SK-N-MC (cell line): ENCODE measurements at regions not wholly inside any gene's neighbourhood (a gene's known extent, or its start where the extent isn't known, plus 50 kb on each side); places are given as distances from the start of the nearest gene placed in this dataset.

Experiments
- DNase-seq: peaks from one replicate; pipeline ENCODE4 v3.0.0-alpha.2; 2011; ENCODE audit warnings: low read depth, low spot score
- H3K27ac ChIP-seq: fragments of 200-600 bp; sonication (generic); 2 replicates; pipeline ENCODE4 v1.5.1; 2016; ENCODE audit warnings: mixed run types
- H3K36me3 ChIP-seq: fragments of 200-600 bp; sonication (generic); 2 replicates; pipeline ENCODE4 v1.6.1; 2017; ENCODE audit warnings: antibody characterized with exemption, low read length, mixed read lengths; ENCODE audit not compliant: insufficient read depth
- H3K4me3 ChIP-seq: fragments of 200-600 bp; sonication (generic); 2 replicates; pipeline ENCODE4 v1.5.1; 2016
- H3K9ac ChIP-seq: fragments of 200-600 bp; sonication (generic); 2 replicates; pipeline ENCODE4 v1.8.0; 2017; ENCODE audit warnings: mixed run types, mixed read lengths; ENCODE audit not compliant: insufficient read length
- H3K9me3 ChIP-seq: fragments of 200-600 bp; sonication (generic); 2 replicates; pipeline ENCODE4 v1.6.1; 2017; ENCODE audit warnings: low read depth, mild to moderate bottlenecking, antibody characterized with exemption, low read length, moderate library complexity, mixed read lengths
- EZH2 ChIP-seq: fragments of 200-600 bp; sonication (generic); IDR thresholded peaks from one replicate; pipeline ENCODE4 v1.6.1; 2017; ENCODE audit warnings: antibody characterized with exemption
- FOXP2 ChIP-seq: optimal IDR thresholded peaks from 2 replicates; pipeline ENCODE3; 2011; ENCODE audit warnings: mild to moderate bottlenecking, moderate library complexity; ENCODE audit not compliant: insufficient read depth; ENCODE audit errors: extremely low read length, control extremely low read depth
- POLR2AphosphoS5 ChIP-seq: IDR thresholded peaks from 2 replicates; pipeline ENCODE4 v1.6.1; 2012; ENCODE audit warnings: mild to moderate bottlenecking, low read depth, low read length, borderline replicate concordance

- TF ChIP-seq FOXP2 (no peak), POLR2AphosphoS5 (no peak), EZH2 (no peak)
- Histone ChIP-seq H3K9ac (no peak overlapping the region), H3K9me3 (no peaks in the 10 kb centered on the region), H3K4me3 (no peak overlapping the region), H3K36me3 (no peaks in the 10 kb centered on the region), H3K27ac (no peak overlapping the region)
- no peak for DNase-seq
These were observed 274.9 kb upstream of the ZFHX3 start for GRCh38 chr16:73322856-73323255.

GRCh38 chr16:73321853-73322252, 273.9 kb upstream of the ZFHX3 start:
- H3K9ac ChIP-seq, result no peak overlapping the region
- no peak overlapping the region for H3K4me3 ChIP-seq
- DNase-seq, result no peak
- no peak for TF ChIP-seq POLR2AphosphoS5
- TF ChIP-seq EZH2, result no peak
- no peak for TF ChIP-seq FOXP2
- no peak overlapping the region for H3K27ac ChIP-seq
- no peaks in the 10 kb centered on the region for H3K36me3 ChIP-seq
- H3K9me3 ChIP-seq, result no peaks in the 10 kb centered on the region

DNA sequence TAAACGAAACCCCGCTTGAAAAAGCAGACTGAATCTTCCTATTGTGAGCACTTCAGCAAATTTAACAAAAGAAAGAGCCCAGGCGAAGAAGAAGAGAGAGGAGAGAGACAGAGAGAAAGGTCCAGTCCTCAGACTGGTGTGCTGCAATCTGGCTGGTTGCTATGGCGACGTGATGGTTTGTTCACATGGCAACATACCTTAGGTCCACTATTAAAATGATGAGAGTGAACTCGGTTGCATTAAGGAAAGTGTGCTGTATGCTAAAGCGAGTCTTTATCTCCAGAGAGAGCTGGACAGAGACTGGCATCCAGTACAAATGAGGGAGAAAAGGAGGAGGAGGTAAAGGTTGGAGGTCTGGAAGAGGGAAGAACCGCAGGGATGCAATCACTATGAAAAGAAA, 271.8 kb upstream of the ZFHX3 start:
- DNase-seq, result no peak
- Histone ChIP-seq H3K4me3 (no peak overlapping the region), H3K9me3 (no peaks in the 10 kb centered on the region), H3K27ac (no peak overlapping the region), H3K9ac (no peak overlapping the region), H3K36me3 (no peaks in the 10 kb centered on the region)
- TF ChIP-seq EZH2 (no peak), FOXP2 (no peak), POLR2AphosphoS5 (no peak)

GRCh38 chr16:73319261-73319660, 271.3 kb upstream of the ZFHX3 start:
- H3K9me3 ChIP-seq, result no peaks in the 10 kb centered on the region
- H3K4me3 ChIP-seq, result no peak overlapping the region
- no peak overlapping the region for H3K9ac ChIP-seq
- no peak for TF ChIP-seq POLR2AphosphoS5
- TF ChIP-seq EZH2, result no peak
- no peak for TF ChIP-seq FOXP2
- H3K27ac ChIP-seq, result no peak overlapping the region
- H3K36me3 ChIP-seq, result no peaks in the 10 kb centered on the region
- DNase-seq, result no peak

DNA sequence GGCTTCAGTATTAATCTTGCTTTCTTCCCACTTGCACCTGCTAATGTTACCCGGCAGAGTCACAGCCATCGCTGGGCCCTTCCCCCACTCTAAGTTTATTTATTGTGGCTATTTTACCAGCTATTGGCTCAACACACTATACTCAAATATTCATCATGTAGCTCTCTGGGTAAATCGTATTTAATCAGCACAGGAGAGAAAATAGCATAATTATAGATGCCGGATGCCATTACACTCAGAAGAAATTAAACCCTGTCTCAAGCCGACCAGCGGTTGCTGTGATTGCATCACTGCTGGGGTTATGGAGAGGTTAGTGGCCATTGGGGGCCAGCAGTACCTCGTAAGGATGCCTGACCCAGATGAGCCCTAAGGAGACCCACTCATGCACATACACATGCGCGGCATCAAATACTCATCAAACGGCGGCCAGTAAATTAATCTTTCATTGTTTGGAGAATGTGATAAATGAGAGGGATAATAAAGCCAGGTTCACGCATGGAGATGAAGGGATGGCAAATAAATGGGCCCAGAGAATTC, 269.5 kb upstream of the ZFHX3 start:
- Histone ChIP-seq H3K36me3 (no peaks in the 10 kb centered on the region), H3K9me3 (no peaks in the 10 kb centered on the region), H3K4me3 (no peak overlapping the region), H3K27ac (no peak overlapping the region), H3K9ac (no peak overlapping the region)
- DNase-seq, result no peak
- TF ChIP-seq POLR2AphosphoS5 (no peak), FOXP2 (no peak)

DNA sequence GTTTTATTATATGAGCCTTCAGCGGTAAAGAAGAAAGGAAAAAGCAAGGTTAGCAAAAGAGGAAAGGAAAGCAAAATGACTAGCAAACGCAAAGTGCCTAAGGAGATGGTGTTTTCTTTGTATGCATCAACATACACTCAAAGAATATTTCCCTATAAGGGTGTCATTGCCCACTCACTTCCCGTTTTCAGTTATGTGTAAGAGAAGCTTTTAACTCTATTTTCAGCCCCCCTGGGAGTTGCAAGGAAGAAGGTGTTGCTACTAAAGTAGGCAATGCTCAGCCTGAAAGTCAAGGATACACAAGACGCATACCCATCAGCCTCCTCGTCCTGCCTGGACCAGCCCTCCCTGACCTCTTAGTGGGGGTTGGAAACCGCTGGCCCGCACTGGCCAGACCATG, 267.7 kb upstream of the ZFHX3 start:
- Histone ChIP-seq H3K27ac (no peak overlapping the region), H3K9me3 (no peaks in the 10 kb centered on the region), H3K4me3 (no peak overlapping the region), H3K36me3 (no peaks in the 10 kb centered on the region), H3K9ac (no peak overlapping the region)
- DNase-seq, result no peak
- TF ChIP-seq FOXP2, result no peak
- TF ChIP-seq EZH2, result no peak
- no peak for TF ChIP-seq POLR2AphosphoS5

GRCh38 chr16:73313950-73314349, 266.0 kb upstream of the ZFHX3 start:
- TF ChIP-seq FOXP2 (no peak), POLR2AphosphoS5 (no peak), EZH2 (no peak)
- H3K9me3 ChIP-seq, result no peaks in the 10 kb centered on the region
- no peak for DNase-seq
- H3K4me3 ChIP-seq, result no peak overlapping the region
- no peak overlapping the region for H3K9ac ChIP-seq
- H3K36me3 ChIP-seq, result no peaks in the 10 kb centered on the region
- H3K27ac ChIP-seq, result no peak overlapping the region

DNA sequence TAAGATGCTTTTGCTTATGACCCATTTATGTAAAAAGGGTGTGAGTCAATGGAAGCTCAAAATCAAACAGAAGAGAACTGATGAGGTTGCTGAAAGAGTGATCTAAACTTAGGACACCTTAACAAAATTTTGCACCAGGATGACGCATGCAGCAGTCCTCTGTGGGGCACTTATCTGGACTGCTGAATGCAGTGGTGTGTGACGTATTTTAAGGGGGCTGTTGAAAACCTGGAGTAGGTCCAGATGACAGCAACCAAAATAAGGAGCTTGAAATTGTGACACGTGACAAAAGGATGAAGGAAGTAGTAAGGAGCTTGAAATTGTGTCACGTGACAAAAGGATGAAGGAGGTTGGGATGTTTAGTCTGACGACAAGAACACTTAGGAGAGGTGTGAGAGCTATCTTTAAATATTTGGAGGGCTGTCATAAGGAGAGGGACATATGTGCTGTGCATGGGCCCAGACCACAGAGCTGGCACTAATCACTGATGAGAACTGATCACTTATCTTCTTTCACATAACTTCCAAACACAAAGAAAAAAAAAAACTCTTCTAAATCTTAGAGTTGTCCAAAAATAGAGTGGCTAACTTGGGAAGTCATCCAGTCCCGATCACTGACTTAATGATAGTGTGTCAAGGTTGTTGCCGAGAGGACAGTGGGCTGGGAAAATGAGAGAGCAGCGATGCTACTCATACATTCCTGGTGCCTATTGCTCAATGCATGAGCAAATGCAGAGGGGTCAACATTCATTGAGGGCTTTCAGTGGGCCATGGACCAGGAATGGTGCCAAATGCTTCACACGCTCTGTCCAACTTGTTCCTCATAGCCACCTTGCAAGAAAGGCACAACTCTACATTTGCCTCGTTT, 264.2 kb upstream of the ZFHX3 start:
- no peaks in the 10 kb centered on the region for H3K36me3 ChIP-seq
- no peak overlapping the region for H3K4me3 ChIP-seq
- H3K9ac ChIP-seq, result no peak overlapping the region
- TF ChIP-seq EZH2 (no peak), POLR2AphosphoS5 (no peak), FOXP2 (no peak)
- no peak for DNase-seq
- H3K9me3 ChIP-seq, result no peaks in the 10 kb centered on the region
- H3K27ac ChIP-seq, result no peak overlapping the region
